NT2/D1 (cell line): ENCODE measurements at regions not wholly inside any gene's neighbourhood (a gene's known extent, or its start where the extent isn't known, plus 50 kb on each side); places are given as distances from the start of the nearest gene placed in this dataset.
A peak's percentile ranks its signal among the peaks of the same experiment; 100 is the strongest.

ENCODE experiments used
- DNase-seq: peaks from one replicate; pipeline ENCODE4 v3.0.0-alpha.2; 2011; ENCODE audit warnings: low read depth, low spot score
- H3K27me3 ChIP-seq: 2 replicates; pipeline ENCODE4 v1.6.0; 2011; ENCODE audit warnings: mild to moderate bottlenecking; ENCODE audit not compliant: insufficient read length, insufficient read depth
- H3K36me3 ChIP-seq: 2 replicates; pipeline ENCODE4 v1.6.1; 2011; ENCODE audit warnings: mild to moderate bottlenecking, low read length, mixed read lengths; ENCODE audit not compliant: insufficient read depth, insufficient read length
- H3K4me1 ChIP-seq: 2 replicates; pipeline ENCODE4 v1.5.1; 2011; ENCODE audit not compliant: insufficient read depth, insufficient read length
- H3K4me3 ChIP-seq: 2 replicates; pipeline ENCODE4 v1.5.1; 2011; ENCODE audit warnings: low read depth; ENCODE audit not compliant: insufficient read length
- H3K9ac ChIP-seq: 2 replicates; pipeline ENCODE4 v1.6.0; 2011; ENCODE audit warnings: low read depth; ENCODE audit not compliant: insufficient read length
- H3K9me3 ChIP-seq: 2 replicates; pipeline ENCODE4 v1.5.1; 2011; ENCODE audit warnings: mild to moderate bottlenecking, low read length; ENCODE audit not compliant: insufficient read depth
- SUZ12 ChIP-seq: IDR thresholded peaks from 2 replicates; pipeline ENCODE4 v1.6.1; 2011; ENCODE audit not compliant: insufficient read length, insufficient read depth; ENCODE audit errors: extremely low read depth
- YY1 ChIP-seq: IDR thresholded peaks from 2 replicates; pipeline ENCODE4 v1.6.1; 2011; ENCODE audit not compliant: insufficient read length, insufficient read depth
- ZNF274 ChIP-seq: IDR thresholded peaks from 2 replicates; pipeline ENCODE4 v1.6.1; 2011; ENCODE audit warnings: mild to moderate bottlenecking, low read depth, low read length

DNA sequence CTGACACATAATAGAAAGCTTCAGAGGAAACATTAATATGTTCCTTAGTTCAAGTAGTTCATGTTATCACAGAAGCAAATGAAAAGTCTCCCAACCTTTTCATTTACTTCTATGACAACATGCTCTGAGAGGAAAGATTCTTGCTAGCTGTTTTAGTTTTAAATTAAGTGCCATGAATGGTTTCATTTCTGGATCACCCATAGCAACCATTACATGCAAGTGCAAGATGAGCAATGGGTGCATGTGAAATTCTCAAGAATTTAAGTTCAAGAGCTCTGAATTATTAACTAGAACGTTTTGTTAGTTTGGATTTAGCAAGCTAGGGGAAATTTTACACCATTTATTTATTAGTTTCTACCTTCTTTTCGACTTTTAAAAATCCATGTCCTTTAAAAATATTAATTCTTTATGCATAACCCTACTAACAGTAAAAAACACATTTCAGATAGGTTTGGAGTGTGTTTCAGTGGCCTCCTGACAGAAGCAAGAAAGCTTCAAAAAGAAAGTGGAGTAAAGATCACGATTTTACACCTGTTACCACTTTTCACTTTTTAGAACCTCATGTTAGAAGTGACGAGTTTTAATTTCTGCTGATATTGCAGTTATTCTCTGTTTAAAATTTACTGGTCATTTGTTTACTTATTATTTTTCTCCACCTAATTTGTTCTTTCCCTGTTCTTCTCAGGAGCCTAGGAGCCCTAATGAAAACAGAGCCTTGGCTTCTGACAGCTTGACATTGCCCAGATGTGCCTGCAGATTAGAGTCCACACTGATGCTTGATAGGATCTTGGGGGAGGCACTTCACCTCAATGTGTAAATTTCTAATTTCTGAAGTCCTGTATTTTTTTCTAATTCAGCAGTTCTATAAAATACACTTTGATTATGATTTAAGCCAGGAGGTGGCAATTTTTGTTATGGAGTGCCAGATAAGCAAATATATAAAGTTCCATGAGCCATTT lies 995.3 kb upstream of the PHF14 start:
- no peak overlapping the region for H3K9ac ChIP-seq

DNA sequence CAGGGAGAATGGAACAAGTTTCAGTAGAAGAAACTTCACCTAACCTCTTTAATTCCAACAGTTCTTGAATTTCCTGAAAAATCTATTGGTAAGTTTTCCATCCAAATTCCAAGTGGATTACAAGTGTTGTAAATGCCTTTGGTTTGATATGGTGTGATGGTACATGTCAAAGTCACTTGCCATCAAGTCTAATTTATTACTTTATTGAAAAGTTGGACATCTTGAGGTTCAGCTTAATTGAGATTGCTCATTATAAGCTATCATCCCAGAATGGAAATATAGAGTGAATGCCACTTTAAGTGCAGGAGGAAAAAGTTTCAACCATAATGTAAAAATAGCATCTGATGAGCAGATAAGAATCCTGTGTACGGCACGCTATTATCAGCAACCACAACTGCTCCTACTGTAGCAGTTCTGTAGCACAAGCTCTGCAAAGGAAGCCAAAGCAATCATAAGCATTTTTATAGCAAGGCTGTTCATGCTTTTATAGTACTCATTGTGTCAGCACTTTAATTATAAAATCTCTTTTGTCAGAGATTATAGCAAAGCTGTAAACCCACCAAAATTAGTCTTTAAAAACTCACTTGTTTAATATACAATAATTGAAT lies 991.8 kb upstream of the PHF14 start:
- no peaks in the 10 kb centered on the region for H3K4me1 ChIP-seq
- no peaks in the 10 kb centered on the region for H3K9me3 ChIP-seq
- DNase-seq = no peak
- H3K4me3 ChIP-seq = no peak overlapping the region
- H3K9ac ChIP-seq = no peak overlapping the region
- H3K36me3 ChIP-seq = no peaks in the 10 kb centered on the region
- TF ChIP-seq SUZ12 = no peak
- no peak for TF ChIP-seq YY1
- no peak for TF ChIP-seq ZNF274
- no peaks in the 10 kb centered on the region for H3K27me3 ChIP-seq

More for the DNA sequence above, 995.3 kb upstream of the PHF14 start:
- Histone ChIP-seq H3K27me3 (no peaks in the 10 kb centered on the region), H3K4me3 (no peak overlapping the region), H3K4me1 (no peaks in the 10 kb centered on the region), H3K9me3 (no peaks in the 10 kb centered on the region), H3K36me3 (no peaks in the 10 kb centered on the region)
- TF ChIP-seq YY1 (no peak), SUZ12 (no peak), ZNF274 (no peak)
- DNase-seq = no peak

DNA sequence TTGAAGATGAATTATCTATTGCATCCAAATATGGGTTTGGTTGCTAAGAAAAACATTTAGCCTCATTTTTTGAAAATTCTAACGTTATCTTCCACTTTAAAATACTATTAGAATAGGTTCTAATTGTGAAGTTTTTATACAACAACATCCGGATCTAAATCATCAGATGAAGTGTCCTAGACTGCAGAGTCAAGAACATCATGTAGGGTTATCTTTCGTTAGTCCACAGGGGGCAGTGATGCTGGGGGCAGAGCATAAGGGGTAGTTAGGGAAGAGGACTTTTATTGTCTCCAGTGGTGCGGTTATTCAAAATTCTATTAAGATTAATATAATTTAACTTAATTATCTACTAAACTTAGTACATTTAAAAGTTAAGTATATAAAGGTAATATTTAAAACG lies 990.6 kb upstream of the PHF14 start:
- Histone ChIP-seq H3K27me3 (no peaks in the 10 kb centered on the region), H3K36me3 (no peaks in the 10 kb centered on the region), H3K4me1 (no peaks in the 10 kb centered on the region), H3K4me3 (no peak overlapping the region), H3K9ac (no peak overlapping the region), H3K9me3 (no peaks in the 10 kb centered on the region; the same call in 1 of the 2 replicates)
- no peak for DNase-seq
- TF ChIP-seq SUZ12 (no peak), ZNF274 (no peak), YY1 (no peak)

DNA sequence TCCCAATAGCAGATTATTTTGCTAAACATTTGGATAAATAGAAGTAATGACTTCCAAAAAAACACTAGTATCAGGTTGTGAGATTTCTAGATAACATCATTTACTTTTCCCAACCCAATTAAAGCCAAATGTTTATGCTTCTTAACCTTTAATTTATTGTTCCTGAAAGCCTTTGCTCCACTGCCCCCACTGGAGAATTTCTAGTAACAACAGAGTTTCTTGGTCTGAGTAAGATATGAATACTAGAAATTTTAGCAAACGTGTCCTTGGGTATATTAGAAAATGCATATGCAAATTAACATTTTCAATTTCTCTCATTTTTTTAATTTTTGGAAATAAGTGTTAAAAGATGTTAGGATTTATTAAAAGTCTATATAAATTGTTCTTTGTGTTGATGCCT lies 958.0 kb upstream of the PHF14 start:
- H3K9me3 ChIP-seq = peaks cover 22% of the 10 kb centered on the region; the same call in 1 of the 2 replicates
- no peak for TF ChIP-seq ZNF274
- no peak for TF ChIP-seq SUZ12
- no peak for TF ChIP-seq YY1
- no peak for DNase-seq
- no peaks in the 10 kb centered on the region for H3K4me1 ChIP-seq
- no peaks in the 10 kb centered on the region for H3K36me3 ChIP-seq
- no peak overlapping the region for H3K9ac ChIP-seq
- H3K4me3 ChIP-seq = no peak overlapping the region
- no peaks in the 10 kb centered on the region for H3K27me3 ChIP-seq

DNA sequence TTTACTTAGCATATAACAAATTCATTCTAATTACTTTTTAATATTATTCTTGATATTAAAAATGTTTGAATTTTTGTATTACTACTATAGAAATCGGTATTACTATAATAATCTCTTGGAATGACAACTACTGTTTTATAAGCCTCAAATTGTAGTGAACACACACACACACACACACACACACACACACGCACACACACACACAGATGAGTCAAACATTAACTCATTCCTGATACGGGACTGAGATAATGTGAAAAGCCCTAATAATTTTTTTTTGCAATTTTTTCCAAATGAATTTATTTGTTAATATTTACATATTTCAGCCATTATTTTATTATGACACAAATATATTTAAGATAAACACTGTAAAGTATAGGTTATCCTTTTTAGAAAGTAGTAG lies 951.2 kb upstream of the PHF14 start:
- TF ChIP-seq YY1 = no peak
- TF ChIP-seq SUZ12 = no peak
- no peak for TF ChIP-seq ZNF274
- no peak for DNase-seq
- Histone ChIP-seq H3K36me3 (no peaks in the 10 kb centered on the region), H3K27me3 (no peaks in the 10 kb centered on the region), H3K4me3 (no peak overlapping the region), H3K9me3 (no peaks in the 10 kb centered on the region), H3K9ac (no peak overlapping the region), H3K4me1 (no peaks in the 10 kb centered on the region)

DNA sequence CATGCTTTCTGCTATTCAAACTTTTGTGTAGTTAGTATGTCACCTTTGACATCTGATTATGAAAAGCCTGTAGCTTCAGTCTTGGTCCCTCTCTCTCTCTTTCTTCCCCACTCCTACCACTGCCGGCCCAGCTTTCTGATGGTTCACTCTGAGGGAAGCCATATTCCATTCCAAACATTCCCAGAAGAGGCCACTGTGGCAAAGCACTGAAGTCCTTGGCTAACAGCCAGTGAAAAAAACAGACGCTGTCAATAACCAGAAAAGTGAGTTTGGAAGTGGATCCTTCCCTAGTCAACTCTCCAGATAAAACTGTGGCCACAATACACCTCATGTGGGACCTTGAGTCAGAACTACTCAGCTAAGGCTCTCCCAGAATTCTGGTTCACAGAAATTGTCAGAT lies 950.7 kb upstream of the PHF14 start:
- H3K36me3 ChIP-seq = no peaks in the 10 kb centered on the region
- H3K27me3 ChIP-seq = no peaks in the 10 kb centered on the region
- H3K9me3 ChIP-seq = no peaks in the 10 kb centered on the region
- DNase-seq = peak; percentile 61
- H3K4me1 ChIP-seq = no peaks in the 10 kb centered on the region
- TF ChIP-seq YY1 (no peak), ZNF274 (no peak), SUZ12 (no peak)
- H3K9ac ChIP-seq = no peak overlapping the region
- no peak overlapping the region for H3K4me3 ChIP-seq

DNA sequence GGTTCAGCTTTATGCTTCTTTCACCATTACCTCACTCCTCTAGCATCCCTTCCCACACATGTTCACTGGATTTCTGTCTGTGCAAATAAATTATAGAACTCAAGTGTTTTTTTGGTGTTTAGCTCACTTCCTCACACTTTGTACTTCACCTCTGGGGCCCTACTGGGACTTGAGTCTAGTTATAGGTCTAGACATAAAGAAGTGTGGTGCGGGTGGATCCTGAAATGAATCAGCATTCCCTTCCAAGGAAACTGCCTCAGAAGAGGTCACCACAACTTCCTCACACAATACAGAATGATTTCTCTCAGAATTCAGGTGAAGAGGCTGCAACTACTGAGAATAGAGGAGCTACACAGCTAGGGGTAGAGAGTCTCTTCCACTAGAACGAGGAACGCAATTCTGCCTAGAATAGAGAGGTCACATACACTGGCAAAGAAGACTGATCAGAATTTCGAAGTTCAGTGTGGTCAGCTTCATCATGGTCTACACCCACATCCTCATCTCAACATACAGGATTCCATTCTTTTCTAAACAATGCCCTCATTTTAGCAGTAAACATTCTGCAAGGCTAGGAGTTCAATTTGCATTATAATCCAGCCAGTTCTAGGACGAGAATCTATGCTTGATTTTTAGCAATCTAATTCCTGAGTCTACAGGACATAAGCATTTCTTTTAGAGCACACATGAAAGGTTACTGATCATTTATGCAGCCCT lies 938.7 kb upstream of the PHF14 start:
- DNase-seq = no peak
- Histone ChIP-seq H3K4me1 (no peaks in the 10 kb centered on the region), H3K36me3 (no peaks in the 10 kb centered on the region), H3K9ac (no peak overlapping the region), H3K4me3 (no peak overlapping the region), H3K27me3 (no peaks in the 10 kb centered on the region), H3K9me3 (no peaks in the 10 kb centered on the region)
- TF ChIP-seq YY1 (no peak), ZNF274 (no peak), SUZ12 (no peak)
